Body of pancreas (tissue), 4 donors: ENCODE measurements at regions not wholly inside any gene's neighbourhood (a gene's known extent, or its start where the extent isn't known, plus 50 kb on each side); places are given as distances from the start of the nearest gene placed in this dataset.

ENCODE experiments used
- POLR2A ChIP-seq, 3 donors: fragments of 450-650 bp; IDR thresholded peaks; one replicate each; pipeline ENCODE4 v1.6.1; 2016; ENCODE audit warnings: antibody characterized with exemption in 3 of 3, mild to moderate bottlenecking in 2 of 3
- TF ChIP-seq, protein P1 (sequence below), 7 experiments: fragments of 450-650 bp in 4 of 7; fragments of 200-600 bp in 3 of 7; sonication (generic) in 3 of 7; IDR thresholded peaks; one replicate each; pipeline ENCODE4 v1.5.1; 2016 to 2019; ENCODE audit warnings: antibody characterized with exemption in 7 of 7

DNA sequence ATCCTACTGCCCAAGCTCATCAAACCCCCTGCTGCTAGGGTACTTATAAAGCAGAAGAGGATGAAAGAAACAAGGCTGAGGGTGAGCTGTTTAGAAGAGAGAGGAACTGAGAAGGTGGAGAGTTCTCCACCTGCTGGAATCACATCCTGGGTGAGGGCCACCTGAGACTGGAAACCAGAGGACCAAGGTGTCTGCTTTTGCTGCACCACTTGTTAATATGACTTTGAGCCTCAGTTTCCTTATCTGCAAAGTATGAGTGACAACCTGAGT lies 203.2 kb upstream of the SSTR1 start:
- TF ChIP-seq, protein P1, sequence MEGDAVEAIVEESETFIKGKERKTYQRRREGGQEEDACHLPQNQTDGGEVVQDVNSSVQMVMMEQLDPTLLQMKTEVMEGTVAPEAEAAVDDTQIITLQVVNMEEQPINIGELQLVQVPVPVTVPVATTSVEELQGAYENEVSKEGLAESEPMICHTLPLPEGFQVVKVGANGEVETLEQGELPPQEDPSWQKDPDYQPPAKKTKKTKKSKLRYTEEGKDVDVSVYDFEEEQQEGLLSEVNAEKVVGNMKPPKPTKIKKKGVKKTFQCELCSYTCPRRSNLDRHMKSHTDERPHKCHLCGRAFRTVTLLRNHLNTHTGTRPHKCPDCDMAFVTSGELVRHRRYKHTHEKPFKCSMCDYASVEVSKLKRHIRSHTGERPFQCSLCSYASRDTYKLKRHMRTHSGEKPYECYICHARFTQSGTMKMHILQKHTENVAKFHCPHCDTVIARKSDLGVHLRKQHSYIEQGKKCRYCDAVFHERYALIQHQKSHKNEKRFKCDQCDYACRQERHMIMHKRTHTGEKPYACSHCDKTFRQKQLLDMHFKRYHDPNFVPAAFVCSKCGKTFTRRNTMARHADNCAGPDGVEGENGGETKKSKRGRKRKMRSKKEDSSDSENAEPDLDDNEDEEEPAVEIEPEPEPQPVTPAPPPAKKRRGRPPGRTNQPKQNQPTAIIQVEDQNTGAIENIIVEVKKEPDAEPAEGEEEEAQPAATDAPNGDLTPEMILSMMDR (IDR thresholded peaks at IDR 0.05), result no peak
- no peak for TF ChIP-seq POLR2A (IDR thresholded peaks at IDR 0.05)
